CD4-positive, alpha-beta T cell treated with Interleukin-4 for 4 hours (primary cell): ENCODE measurements at regions not wholly inside any gene's neighbourhood (a gene's known extent, or its start where the extent isn't known, plus 50 kb on each side); places are given as distances from the start of the nearest gene placed in this dataset.

Source experiments
- DNase-seq: peaks from one replicate; pipeline ENCODE4 v3.0.0-alpha.2; 2020

DNA sequence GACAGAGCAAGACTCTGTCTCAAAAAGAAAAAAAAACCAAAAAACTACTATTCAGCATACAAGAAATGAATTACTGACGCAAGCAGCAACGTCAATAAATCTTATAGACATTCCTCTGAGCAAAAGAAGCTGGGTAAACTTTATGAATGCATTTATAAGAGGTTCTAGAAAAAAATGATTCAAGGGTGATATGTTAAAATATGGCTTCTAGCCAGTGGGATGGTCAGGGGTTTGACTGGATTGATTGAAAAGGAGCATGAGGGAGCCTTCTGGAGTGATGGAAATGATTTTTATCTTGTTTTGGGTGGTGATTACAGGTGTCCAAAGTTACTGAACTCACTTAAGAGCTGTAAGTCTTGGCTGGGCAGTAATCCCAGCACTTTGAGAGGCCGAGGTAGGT is 64.9 kb upstream of the SALL4 start:
- DNase-seq = no peak

GRCh38 chr20:51864967-51865366 is 62.6 kb upstream of the SALL4 start:
- DNase-seq = no peak

- no peak for DNase-seq
These were observed 60.5 kb upstream of the SALL4 start for GRCh38 chr20:51862796-51863195.

- DNase-seq = no peak
These were observed 59.6 kb upstream of the SALL4 start for GRCh38 chr20:51861726-51862466.

DNA sequence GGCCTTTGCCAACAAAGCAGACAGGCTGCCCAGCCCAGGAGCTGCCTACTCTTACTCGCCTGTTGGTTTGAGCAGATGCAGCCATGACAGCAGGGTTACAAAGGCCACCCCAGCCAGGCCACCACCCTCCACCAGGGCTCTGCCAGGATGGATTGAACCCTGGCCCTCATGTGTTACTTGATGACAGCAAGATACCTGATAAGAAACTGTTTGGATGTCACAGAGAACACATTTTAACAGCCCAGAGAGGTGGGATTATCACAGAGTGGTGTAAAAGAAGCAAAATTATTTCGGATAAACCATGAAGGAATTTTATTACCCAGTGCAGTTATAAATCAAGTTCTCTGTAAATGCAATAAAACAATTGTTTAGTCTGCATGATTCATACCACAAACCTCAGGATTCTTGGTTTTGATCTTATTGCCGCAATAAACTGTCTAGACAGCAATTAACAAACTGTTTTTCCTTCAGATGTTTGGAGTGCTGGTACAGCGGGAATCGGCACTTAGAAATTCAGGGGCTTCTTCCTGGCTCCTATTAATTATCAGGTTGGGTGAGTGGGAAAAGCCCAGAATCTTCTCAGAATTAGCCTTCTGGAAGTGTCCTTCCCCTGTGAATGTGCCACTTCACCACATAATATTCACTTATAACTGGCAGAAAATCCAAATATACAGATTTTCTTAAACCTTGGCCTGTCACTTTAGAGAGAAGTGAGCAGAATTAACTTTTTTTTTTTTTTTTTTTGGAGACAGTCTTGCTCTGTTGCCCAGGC is 58.0 kb upstream of the SALL4 start:
- DNase-seq = no peak

DNA sequence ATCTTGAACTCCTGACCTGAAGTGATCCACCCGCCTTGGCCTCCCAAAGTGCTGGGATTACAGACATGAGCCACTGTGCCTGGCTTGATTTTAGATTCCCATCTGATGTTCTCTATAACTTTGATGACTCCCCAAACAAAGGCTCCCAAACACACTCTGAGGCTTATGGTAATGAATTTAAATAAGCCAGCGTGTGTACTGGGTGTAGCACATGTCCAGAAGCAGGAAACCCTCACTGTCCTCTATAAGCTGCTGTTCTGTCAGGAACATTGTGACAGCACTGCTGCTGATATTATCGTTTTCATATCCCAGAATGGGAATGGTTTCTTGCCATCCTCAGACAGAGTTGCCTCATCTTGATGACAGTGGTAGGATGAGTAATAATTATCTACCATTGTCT is 54.1 kb upstream of the SALL4 start:
- DNase-seq = no peak

- DNase-seq = no peak
These were observed 52.6 kb upstream of the SALL4 start for GRCh38 chr20:51854921-51855320.
